ENCODE measurements at regions not wholly inside any gene's neighbourhood (a gene's known extent, or its start where the extent isn't known, plus 50 kb on each side); places are given as distances from the start of the nearest gene placed in this dataset.
"Not testable (repeated sequence)": the region's sequence is repeated elsewhere in the genome, so short reads cannot be mapped to it uniquely, and the experiment has no call there.

DNA sequence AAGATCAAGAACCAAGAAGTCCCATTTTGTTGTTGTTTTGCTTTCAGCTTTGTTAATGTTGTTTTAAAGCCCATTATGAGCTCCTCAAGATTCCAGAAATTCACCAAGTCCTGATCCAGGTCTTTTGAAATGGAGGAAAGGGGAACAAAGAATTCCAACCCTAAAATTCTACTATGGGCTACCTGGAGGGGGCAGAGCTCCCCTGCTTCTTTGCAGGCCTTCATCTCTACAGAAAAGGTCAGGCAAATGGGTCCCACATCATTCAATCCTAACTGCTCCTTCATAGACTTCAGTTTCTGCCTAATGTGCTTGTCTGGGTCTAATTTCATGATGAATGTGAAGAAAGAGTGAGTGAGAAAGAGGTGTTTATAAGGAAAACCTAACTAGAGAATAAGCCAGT is 375.5 kb downstream of the TOX3 start:
- in situ Hi-C loops (cut with HindIII; ENCODE audit: low pct_unique_long_range_greater_than_20kb, low sequenced_read_pairs), result no loop called here
- DNase-seq (ENCODE audit: low read depth, low spot score), result no peak

DNA sequence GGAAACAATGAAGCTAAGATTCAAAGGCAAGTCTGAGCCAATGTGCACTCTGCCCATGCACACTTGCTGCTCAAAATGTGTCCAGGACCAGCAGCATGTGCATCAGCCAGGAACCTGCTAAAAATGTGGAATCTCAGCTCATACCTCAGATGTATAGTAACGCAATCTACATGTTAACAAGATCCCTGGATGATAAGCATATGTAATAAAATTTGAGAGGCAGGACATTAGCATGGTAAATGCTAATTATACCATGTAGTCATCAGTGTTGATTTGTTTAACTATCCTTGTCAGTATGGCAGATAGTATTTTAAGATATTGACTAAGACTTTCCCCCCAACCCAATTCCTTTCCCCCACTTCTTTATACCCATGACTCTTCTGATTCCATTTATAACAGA is 379.6 kb downstream of the TOX3 start:
- DNase-seq (ENCODE audit: low read depth, low spot score), result no peak
- in situ Hi-C loops (cut with HindIII; ENCODE audit: low pct_unique_long_range_greater_than_20kb, low sequenced_read_pairs), result no loop called here

DNA sequence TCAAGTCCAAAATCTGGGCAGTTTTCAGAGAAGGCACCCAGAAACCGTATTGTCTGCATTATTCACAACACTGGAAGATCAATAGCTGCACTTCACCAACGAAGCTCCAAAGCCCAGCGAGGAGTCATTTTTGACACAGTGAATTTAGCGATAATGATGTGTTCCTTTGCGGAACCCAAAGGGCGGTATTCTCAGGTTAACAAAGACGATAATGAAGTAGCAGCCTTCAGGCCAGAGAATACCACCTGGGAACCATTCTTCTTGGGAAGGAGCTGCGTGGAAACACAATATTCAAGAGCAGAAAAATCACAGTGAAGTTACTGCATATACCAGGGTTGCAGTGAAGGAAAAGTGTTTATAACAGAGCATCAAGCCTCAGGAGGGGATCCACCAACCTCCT is 381.0 kb downstream of the TOX3 start:
- no peak for DNase-seq (ENCODE audit: low read depth, low spot score)
- in situ Hi-C loops (cut with HindIII; ENCODE audit: low pct_unique_long_range_greater_than_20kb, low sequenced_read_pairs), result no loop called here

DNA sequence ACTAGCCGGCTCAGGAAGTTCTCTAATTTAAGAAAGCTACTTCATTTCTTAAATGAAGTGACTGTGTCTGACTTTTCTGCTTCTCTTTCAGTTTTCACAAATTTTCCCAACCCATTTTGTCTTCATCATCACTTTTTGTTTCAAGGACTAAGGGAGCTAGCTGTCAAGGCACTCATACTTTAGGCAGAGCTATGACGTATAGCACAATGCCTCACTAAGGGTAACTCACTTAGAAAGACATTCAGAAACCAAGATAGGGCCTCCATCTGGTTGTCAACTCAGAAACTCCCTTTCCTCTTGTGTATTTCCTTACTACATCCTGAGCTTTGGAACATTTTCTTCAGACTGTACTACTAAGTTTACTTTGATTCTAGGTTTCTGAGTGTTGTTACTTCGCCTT is 397.9 kb downstream of the TOX3 start:
- in situ Hi-C loops (cut with HindIII; ENCODE audit: low pct_unique_long_range_greater_than_20kb, low sequenced_read_pairs), result no loop called here
- no peak for DNase-seq (ENCODE audit: low read depth, low spot score)

DNA sequence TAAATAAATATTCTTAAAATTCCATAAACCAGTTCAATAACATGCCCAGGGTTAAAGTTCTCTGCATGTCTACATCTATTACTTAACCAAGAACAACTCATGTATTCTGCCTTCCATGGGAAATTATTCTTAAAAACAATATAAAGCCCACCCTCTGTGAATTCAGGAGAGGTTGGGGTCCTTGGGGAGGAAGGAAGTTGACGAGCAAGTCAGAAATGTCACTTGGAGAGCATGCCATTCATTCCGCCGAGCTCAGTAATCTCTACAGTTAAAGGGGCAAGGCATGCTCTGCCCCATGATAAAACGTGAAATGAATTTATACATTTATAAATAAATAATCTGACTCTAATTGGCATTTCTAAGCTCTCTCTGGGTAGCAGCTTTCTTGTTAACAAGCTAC is 405.1 kb downstream of the TOX3 start:
- in situ Hi-C loops (cut with HindIII; ENCODE audit: low pct_unique_long_range_greater_than_20kb, low sequenced_read_pairs), result no loop called here

DNA sequence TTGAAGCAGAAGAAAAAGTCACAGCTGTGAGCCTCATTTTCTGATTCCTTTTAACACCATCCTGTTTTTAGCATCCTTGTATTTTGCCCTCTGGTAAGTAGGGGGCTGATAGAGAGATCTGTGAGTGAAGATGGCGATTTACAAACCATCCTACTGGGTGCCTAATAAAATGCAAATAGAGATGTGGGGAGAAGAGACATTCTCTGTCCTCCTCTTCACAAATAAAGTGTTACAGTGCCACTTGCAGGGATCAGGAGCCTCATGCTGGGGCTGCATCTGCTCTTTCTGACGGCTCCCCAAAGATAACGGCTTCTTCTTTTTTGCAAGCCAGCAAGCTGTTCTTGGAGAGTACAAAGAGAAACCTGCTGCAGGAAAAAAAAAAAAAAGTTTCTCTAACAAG is 418.6 kb downstream of the TOX3 start:
- in situ Hi-C loops (cut with HindIII; ENCODE audit: low pct_unique_long_range_greater_than_20kb, low sequenced_read_pairs), result no loop called here

More for the DNA sequence above, 405.1 kb downstream of the TOX3 start:
- no peak for DNase-seq (ENCODE audit: low read depth, low spot score)

DNA sequence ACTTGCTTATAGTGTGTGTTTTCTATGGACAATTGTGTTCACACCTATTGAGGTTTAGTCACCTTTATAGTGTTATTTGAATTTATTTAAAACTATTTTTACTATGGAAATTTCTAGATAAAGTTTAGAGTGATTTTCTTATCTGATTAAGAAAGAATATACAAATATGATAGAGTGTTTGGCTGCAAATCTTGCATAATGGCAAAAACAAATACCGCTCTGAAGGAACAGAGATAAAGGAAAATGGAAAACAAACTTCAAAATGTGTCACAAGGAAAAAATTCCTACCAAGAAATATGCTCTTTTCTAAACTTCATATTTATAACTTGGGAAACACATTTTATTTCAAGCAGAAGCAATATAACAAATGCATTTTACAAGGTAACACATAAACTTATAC is 423.1 kb downstream of the TOX3 start:
- in situ Hi-C loops (cut with HindIII; ENCODE audit: low pct_unique_long_range_greater_than_20kb, low sequenced_read_pairs), result no loop called here
- no peak for DNase-seq (ENCODE audit: low read depth, low spot score)

More for the DNA sequence above, 418.6 kb downstream of the TOX3 start:
- DNase-seq (ENCODE audit: low read depth, low spot score), result no peak

DNA sequence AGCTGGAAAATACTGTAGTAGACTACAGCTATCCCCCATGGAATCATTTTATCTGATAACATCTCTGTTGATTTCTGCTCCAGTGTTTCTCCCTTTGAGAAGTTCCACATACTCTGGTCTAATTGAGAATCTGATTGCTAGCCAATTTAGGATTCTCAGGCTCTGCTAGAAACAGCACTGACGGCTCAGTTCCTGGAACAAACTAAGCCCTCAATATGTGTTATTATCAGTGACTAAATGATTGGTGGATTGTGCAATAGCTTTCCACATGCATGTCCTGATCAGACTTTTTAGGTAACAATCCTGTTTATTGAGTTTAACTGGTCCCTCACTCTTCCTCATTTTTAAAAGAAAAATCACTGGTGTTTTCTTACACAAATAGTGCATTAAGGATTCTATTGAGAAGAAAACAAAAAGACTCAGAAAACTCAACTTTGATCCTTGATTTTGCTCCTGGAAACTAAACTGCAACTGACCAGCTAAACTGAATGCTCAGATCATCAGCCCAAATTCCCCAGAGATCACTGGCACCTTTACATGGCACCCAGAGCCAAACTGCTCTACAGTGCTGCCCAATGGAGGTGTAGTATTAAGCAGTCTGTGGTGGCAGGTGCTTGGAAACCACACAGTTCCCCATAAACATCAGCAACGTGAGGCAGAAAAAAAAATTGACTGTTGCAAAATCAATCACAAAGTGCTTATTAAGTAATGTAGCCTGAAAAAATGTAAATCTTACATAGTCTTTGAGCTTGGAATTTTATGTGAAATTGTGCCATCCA is 423.7 kb downstream of the TOX3 start:
- no peak for DNase-seq (ENCODE audit: low read depth, low spot score)
- in situ Hi-C loops (cut with HindIII; ENCODE audit: low pct_unique_long_range_greater_than_20kb, low sequenced_read_pairs), result no loop called here

DNA sequence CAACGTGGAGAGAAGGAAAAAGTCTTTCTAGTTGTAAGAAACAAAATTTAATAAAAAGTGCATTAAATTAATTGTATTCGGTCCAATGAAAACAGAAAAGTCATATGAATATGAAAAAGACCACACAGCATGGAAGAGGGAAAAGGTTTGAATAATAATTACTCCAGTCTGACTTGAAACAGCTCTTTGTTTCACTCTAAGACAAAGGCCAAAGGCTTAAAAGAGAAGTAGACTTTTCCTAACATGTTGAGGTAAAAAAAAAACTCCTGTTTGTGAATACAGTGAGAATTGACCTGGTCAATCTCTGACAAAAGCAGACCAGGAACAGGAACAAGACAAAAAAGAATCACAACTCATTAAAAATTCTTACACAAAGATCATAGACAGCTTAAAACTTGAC is 429.8 kb downstream of the TOX3 start:
- no peak for DNase-seq (ENCODE audit: low read depth, low spot score)
- in situ Hi-C loops (cut with HindIII; ENCODE audit: low pct_unique_long_range_greater_than_20kb, low sequenced_read_pairs), result no loop called here

DNA sequence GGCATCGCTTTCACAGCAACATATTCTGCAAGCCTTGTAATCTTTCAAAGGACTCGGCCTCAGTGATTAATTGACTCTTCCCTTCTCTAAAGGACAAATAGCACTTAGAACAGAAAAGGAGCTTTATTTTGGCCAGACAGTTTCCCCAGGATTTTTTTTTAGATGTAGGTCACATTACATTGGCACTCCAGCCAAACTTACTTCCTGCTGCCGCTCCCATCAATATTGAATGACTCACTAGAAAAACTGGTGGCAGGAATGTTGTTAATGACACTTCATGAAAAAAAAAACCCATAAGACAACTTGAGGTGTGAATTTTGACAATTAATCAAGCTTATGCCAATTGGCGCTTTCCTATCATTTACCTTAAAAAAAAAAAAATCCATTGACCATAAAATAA is 432.6 kb downstream of the TOX3 start:
- peak; percentile 4 for DNase-seq (ENCODE audit: low read depth, low spot score)
- in situ Hi-C loops (cut with HindIII; ENCODE audit: low pct_unique_long_range_greater_than_20kb, low sequenced_read_pairs), result no loop called here

DNA sequence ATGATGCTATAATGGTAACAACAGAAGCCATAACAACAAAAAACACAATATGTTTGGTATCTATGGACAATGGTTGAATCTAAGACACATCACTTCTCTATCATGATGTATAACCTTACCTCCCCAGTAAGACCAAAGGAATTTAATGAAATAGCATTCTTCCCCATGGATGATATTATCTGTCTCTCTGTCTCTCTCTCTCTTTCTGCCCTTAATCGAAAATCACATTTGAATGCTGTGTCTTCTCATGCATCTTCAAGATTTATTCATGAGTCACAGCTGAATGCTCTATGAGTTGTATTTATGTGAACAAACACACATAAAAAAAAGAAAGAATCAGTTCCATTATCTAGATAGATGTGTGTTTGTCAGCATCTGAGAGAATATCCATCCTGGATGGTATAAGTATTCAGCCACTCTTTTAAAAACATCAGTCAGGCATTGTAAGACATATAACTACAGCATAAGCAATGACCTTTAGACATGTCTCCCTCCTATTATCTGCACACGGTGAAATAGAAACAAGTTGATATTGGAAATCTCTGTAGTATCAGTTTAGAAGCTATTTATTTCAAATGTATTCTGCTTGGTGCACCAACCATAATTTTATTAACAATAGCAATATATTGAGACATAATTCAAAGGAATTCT is 433.3 kb downstream of the TOX3 start:
- in situ Hi-C loops (cut with HindIII; ENCODE audit: low pct_unique_long_range_greater_than_20kb, low sequenced_read_pairs), result no loop called here
- DNase-seq (ENCODE audit: low read depth, low spot score), result no peak

DNA sequence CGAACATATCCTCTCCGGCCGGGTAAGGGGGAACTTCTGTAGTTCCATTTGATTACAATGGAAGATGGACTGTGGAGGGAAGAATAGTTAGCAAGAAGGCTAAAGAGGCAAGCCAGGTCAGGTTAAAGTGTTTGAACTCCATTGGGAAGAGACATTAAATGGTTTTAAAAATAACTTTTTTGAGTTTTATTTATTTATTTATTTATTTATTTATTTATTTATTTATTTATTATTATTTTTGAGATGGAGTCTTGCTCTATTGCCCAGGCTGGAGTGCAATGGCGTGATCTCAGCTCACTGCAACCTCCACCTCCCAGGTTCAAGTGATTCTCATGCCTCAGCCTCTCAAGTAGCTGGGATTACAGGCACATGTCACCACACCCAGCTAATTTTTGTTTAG is 441.9 kb downstream of the TOX3 start:
- in situ Hi-C loops (cut with HindIII; ENCODE audit: low pct_unique_long_range_greater_than_20kb, low sequenced_read_pairs); DNase-seq (ENCODE audit: low read depth, low spot score): not testable (repeated sequence)

DNA sequence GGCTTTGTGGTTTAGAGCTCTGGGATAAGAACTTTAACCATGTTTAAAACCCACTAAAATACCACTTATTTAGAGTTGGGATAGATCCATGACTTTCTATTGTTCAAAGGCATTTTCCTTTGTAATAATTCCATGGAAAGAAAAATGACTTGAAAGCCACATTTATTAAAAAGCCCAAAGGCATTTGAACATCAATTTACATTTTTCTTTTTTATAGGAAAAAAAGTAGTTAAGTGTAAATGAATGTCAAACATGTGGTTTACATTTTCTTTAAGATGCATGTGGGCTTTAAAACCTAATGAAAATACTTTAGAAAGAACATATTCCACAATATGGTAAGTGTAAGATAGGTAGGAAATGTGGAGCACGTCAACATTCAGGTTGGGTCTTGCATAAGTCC is 443.2 kb downstream of the TOX3 start:
- no peak for DNase-seq (ENCODE audit: low read depth, low spot score)
- in situ Hi-C loops (cut with HindIII; ENCODE audit: low pct_unique_long_range_greater_than_20kb, low sequenced_read_pairs), result no loop called here

DNA sequence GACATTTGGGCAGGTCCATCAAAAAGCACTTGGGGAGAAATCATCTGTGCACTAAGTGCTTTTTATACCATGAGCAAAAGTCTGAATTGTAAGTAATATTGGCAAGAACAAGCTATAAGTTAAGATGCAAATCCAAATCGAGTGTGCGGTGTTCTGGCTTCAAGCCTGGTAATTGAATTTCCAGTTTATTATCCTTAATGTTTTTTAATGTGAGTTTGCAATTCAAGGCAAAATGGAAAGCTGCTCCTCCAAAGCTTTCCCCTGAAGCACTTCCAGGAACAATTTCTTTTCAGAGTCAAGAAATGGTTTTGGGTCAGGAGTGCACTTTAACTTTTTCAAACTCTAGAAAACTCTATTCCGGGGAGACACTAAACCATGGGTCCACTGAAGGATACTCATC is 445.7 kb downstream of the TOX3 start:
- DNase-seq (ENCODE audit: low read depth, low spot score), result no peak
- in situ Hi-C loops (cut with HindIII; ENCODE audit: low pct_unique_long_range_greater_than_20kb, low sequenced_read_pairs), result no loop called here

DNA sequence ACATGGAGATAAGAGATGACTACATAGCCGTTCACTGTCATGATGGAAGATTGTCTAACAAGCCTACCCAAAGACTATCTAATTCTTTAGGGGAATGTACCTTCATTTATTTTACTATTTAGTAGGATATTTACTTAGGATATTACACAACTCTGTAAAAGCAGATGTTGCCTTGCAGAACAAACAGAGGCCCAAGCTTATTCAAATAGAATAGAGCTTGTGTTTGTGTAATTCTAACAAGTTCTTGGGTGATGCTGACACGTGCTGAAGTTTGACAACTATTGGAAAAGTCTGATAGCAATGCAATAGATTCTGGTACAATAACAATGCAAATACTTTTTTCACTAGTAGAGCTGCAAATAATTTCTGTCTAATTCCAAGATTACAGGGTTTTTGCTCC is 447.6 kb downstream of the TOX3 start:
- DNase-seq (ENCODE audit: low read depth, low spot score), result no peak
- in situ Hi-C loops (cut with HindIII; ENCODE audit: low pct_unique_long_range_greater_than_20kb, low sequenced_read_pairs), result no loop called here

DNA sequence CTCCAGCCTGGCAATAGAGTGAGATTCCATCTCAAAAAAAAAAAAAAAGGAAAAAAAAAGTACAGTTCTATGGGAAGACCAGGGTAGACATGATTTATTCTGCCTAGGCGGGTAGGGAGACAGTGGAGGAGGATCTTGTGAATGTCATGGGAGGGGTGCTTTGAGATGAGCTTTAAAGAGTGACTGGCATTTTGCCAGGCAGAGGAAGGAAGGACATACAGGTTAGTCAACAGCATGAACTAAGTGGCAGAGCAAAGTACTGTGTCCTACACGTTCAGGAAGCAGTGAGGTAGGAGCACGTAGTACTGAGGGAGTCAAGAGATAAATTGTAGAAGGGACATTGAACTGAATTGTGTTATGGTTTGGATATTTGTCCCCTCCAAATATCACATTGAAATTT is 451.5 kb downstream of the TOX3 start:
- in situ Hi-C loops (cut with HindIII; ENCODE audit: low pct_unique_long_range_greater_than_20kb, low sequenced_read_pairs), result no loop called here
- DNase-seq (ENCODE audit: low read depth, low spot score), result no peak

DNA sequence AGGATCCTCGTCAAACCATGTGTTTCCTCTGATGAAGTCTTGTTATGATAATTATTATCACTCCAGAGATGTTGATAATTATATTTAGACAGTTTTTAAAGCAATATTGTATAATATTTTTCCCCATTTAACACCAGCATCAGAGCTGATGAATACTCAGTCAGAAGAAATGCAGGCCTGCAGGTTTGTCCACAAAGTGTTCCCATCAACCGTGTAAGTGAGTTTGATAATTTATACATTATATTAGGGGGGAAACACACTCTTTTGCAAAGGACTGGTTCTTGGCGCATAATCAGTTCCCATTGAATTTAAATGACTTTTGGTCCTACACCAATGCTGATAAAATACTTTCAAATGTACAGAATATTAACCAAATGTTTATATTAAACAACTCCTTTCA is 454.8 kb downstream of the TOX3 start:
- no peak for DNase-seq (ENCODE audit: low read depth, low spot score)
- in situ Hi-C loops (cut with HindIII; ENCODE audit: low pct_unique_long_range_greater_than_20kb, low sequenced_read_pairs), result no loop called here

DNA sequence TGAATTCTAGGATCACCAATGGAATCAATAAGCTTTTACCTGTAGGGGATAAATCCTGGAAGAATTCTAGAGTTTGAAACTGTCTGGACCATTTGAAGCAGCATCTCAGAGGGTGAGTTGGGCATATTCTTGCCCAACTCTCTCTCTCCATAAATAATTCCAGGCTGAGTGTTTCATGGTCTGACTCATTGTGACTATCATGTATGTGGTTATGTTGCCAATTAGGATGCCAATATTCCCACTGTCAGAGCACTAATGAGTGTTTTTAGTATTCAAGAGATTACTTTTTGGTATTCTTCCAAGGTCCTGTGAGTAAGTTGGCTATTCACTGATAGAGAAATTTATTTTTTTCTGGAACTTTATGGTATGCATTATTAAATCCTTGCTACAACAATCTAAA is 456.9 kb downstream of the TOX3 start:
- in situ Hi-C loops (cut with HindIII; ENCODE audit: low pct_unique_long_range_greater_than_20kb, low sequenced_read_pairs), result no loop called here
- DNase-seq (ENCODE audit: low read depth, low spot score), result no peak

DNA sequence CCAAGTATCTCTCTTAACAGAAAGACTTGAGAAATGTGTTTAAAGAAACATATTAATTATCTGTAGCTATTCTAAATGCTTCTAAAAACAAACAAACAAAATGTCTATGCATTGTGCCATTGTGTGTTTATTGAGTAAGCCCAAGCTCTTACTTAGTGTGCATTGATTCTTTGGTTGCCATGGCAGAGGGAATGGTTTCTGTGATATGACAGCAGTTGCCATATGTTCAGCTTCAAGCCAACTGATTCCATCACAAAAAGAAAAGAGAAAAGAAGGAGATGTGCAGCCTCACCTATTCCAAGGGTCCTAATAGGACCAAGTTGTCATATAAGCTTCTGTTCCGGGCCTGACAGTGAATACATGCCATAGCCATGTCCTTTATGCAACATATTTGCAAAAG is 457.5 kb downstream of the TOX3 start:
- no peak for DNase-seq (ENCODE audit: low read depth, low spot score)
- in situ Hi-C loops (cut with HindIII; ENCODE audit: low pct_unique_long_range_greater_than_20kb, low sequenced_read_pairs), result no loop called here
